B cell (primary cell): ENCODE measurements at regions not wholly inside any gene's neighbourhood (a gene's known extent, or its start where the extent isn't known, plus 50 kb on each side); places are given as distances from the start of the nearest gene placed in this dataset.

Experiments
- CTCF ChIP-seq: fragments of 200-600 bp; IDR thresholded peaks from one replicate; pipeline ENCODE4 v1.8.0; 2022; ENCODE audit warnings: antibody characterized with exemption, mild to moderate bottlenecking
- EZH2 ChIP-seq: IDR thresholded peaks from 2 replicates; pipeline ENCODE4 v1.6.1; 2012; ENCODE audit warnings: borderline replicate concordance, low read depth, mild to moderate bottlenecking, moderate library complexity, low read length; ENCODE audit not compliant: insufficient read depth, poor library complexity, severe bottlenecking

DNA sequence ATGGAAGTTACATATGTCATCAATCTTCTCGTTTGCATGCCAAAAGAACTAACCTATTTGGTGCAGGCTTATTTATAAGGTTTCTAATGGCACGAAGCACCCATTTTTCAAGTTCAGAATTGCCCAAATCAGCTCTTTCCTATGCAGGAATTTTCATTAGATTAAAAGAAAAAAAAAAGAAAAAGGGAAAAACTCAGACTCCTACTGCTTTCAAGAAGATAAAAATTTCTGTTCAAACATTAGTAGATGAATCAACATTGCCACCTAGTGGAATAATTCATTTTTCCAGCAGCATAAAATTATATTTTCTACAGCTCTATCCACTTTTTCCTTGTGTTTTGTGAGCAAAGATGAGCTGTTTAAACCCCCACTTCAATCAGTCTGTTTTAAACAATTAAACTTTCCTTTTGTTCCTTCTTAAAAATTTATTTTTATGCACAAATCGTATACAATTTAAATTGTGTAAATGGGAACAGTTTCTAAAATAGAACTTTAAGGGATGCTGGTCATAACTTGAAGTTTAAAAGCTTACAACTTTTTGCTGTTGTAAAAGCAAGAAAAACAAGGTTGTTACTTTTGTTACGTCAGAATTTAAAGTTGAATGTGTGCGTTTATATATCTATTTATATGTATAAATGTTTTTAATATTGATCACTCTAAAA, 309.9 kb downstream of the ARAP2 start:
- peak; percentile 70 for TF ChIP-seq CTCF
- no peak for TF ChIP-seq EZH2
